Lower lobe of right lung (tissue), 2 donors: ENCODE measurements at regions not wholly inside any gene's neighbourhood (a gene's known extent, or its start where the extent isn't known, plus 50 kb on each side); places are given as distances from the start of the nearest gene placed in this dataset.

Experiments
- ATAC-seq, 2 donors: fragments of 200-7000 bp; cut with Tn5 transposase; one replicate each; pipeline ENCODE4 v1.9.1; 2020 to 2022; ENCODE audit warnings: mild to moderate bottlenecking in 2 of 2, moderate library complexity in 2 of 2
- DNase-seq: peaks from one replicate; pipeline ENCODE4 v3.0.0-alpha.2; 2020
- H3K27ac ChIP-seq: fragments of 200-600 bp; one replicate; pipeline ENCODE4 v1.8.0; 2022
- H3K27me3 ChIP-seq: fragments of 200-600 bp; one replicate; pipeline ENCODE4 v1.8.0; 2022; ENCODE audit warnings: low read depth
- H3K36me3 ChIP-seq: fragments of 200-600 bp; one replicate; pipeline ENCODE4 v1.8.0; 2022; ENCODE audit warnings: mild to moderate bottlenecking
- H3K4me1 ChIP-seq: fragments of 200-600 bp; one replicate; pipeline ENCODE4 v1.8.0; 2022
- H3K4me3 ChIP-seq: fragments of 200-600 bp; one replicate; pipeline ENCODE4 v1.8.0; 2022; ENCODE audit warnings: mild to moderate bottlenecking
- H3K9me3 ChIP-seq: fragments of 200-600 bp; one replicate; pipeline ENCODE4 v1.8.0; 2022
- CTCF ChIP-seq: fragments of 200-600 bp; IDR thresholded peaks from one replicate; pipeline ENCODE4 v1.8.0; 2022; ENCODE audit warnings: antibody characterized with exemption, mild to moderate bottlenecking
- intact Hi-C: fragments of 100-400 bp; cut with DNase I; formaldehyde crosslinking; loops from one replicate; pipeline ENCODE4 v1.11.0; 2022
- donor health status: DM: no; HTN: yes; CAD: no; lungs with severe emphysema.

GRCh38 chr6:134628154-134628553 lies 310.2 kb upstream of the SGK1 start:
- no peaks in the 10 kb centered on the region for H3K9me3 ChIP-seq
- intact Hi-C loops: no loop called here
- no peak for ATAC-seq
- no peak for TF ChIP-seq CTCF
- no peak overlapping the region for H3K27ac ChIP-seq
- H3K4me3 ChIP-seq: no peak overlapping the region
- H3K27me3 ChIP-seq: no peaks in the 10 kb centered on the region
- peaks cover 6% of the 10 kb centered on the region for H3K4me1 ChIP-seq
- H3K36me3 ChIP-seq: no peaks in the 10 kb centered on the region
- no peak for DNase-seq

GRCh38 chr6:134627707-134628106 lies 309.8 kb upstream of the SGK1 start:
- H3K4me3 ChIP-seq: no peak overlapping the region
- peaks cover 4% of the 10 kb centered on the region for H3K4me1 ChIP-seq
- DNase-seq: no peak
- TF ChIP-seq CTCF: no peak
- intact Hi-C loops: no loop called here
- H3K27ac ChIP-seq: no peak overlapping the region
- no peaks in the 10 kb centered on the region for H3K36me3 ChIP-seq
- H3K27me3 ChIP-seq: no peaks in the 10 kb centered on the region
- ATAC-seq: peak; percentile 51 to 77
- H3K9me3 ChIP-seq: no peaks in the 10 kb centered on the region

DNA sequence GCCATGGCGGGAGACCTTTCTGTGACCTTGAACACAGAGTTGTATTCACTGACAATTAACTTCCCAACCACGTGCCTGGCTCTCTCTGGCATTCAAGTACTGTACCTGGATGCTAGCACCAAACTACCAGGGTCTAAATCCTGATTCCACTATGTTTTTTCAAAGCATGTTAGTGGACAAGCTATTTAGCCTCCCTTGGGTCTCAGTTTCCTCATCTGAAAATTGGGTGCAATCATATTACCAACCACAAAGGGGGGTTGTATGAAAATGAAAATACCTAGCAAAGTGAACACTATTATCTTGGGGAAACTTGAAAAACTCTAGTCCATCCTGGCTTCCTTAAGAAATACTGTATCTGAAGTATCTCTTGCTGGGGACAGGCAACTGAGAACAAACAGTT lies 308.7 kb upstream of the SGK1 start:
- no peak overlapping the region for H3K4me3 ChIP-seq
- no peak for TF ChIP-seq CTCF
- H3K27me3 ChIP-seq: no peaks in the 10 kb centered on the region
- H3K36me3 ChIP-seq: no peaks in the 10 kb centered on the region
- ATAC-seq: no peak
- DNase-seq: no peak
- peaks cover 4% of the 10 kb centered on the region for H3K4me1 ChIP-seq
- intact Hi-C loops: no loop called here
- H3K9me3 ChIP-seq: no peaks in the 10 kb centered on the region
- no peak overlapping the region for H3K27ac ChIP-seq

- no peak for TF ChIP-seq CTCF
- no peak overlapping the region for H3K4me3 ChIP-seq
- ATAC-seq (no peak), DNase-seq (no peak)
- H3K9me3 ChIP-seq: no peaks in the 10 kb centered on the region
- intact Hi-C loops: no loop called here
- H3K27ac ChIP-seq: no peak overlapping the region
- no peaks in the 10 kb centered on the region for H3K27me3 ChIP-seq
- peaks cover 4% of the 10 kb centered on the region for H3K4me1 ChIP-seq
- no peaks in the 10 kb centered on the region for H3K36me3 ChIP-seq
Observed at GRCh38 chr6:134626086-134626485, 308.2 kb upstream of the SGK1 start.

GRCh38 chr6:134624781-134625180 lies 306.9 kb upstream of the SGK1 start:
- Histone ChIP-seq H3K36me3 (no peaks in the 10 kb centered on the region), H3K4me1 (peaks cover 4% of the 10 kb centered on the region), H3K9me3 (no peaks in the 10 kb centered on the region), H3K27me3 (no peaks in the 10 kb centered on the region), H3K4me3 (no peak overlapping the region), H3K27ac (no peak overlapping the region)
- no peak for DNase-seq
- intact Hi-C loops: no loop called here
- no peak for ATAC-seq
- TF ChIP-seq CTCF: no peak

DNA sequence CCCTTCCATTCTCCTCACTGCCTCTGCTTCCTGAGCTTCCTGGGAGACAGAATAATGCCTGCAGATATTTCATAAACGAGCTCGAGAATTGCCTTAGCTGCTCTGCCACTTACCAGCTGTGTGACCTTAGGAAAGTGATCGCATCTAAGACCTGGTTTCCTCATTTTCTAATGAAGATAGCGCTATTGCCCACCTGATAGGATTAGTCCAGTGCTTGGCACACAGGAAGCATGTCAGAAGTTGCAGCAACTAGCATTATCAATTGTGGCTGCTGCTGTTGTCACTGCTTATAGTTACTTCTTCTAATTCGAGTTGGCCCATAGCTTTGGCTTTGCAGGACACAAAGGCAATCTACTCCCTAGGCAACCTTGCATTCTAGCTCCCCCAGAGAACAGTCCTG lies 305.5 kb upstream of the SGK1 start:
- TF ChIP-seq CTCF: no peak
- Histone ChIP-seq H3K27ac (no peak overlapping the region), H3K4me1 (peaks cover 4% of the 10 kb centered on the region), H3K9me3 (no peaks in the 10 kb centered on the region), H3K27me3 (no peaks in the 10 kb centered on the region), H3K36me3 (no peaks in the 10 kb centered on the region), H3K4me3 (no peak overlapping the region)
- DNase-seq (no peak), ATAC-seq (no peak)
- intact Hi-C loops: no loop called here
